HG03060 (cell line): ENCODE measurements at regions not wholly inside any gene's neighbourhood (a gene's known extent, or its start where the extent isn't known, plus 50 kb on each side); places are given as distances from the start of the nearest gene placed in this dataset.
A peak's percentile ranks its signal among the peaks of the same experiment; 100 is the strongest.
"Not testable (repeated sequence)": the region's sequence is repeated elsewhere in the genome, so short reads cannot be mapped to it uniquely, and the experiment has no call there.

Experiments used
- ATAC-seq: cut with Tn5 transposase; IDR thresholded peaks from one replicate; pipeline ENCODE4 v1.9.1; 2021; ENCODE audit warnings: low read depth, moderate number of reproducible peaks; ENCODE audit not compliant: unreplicated experiment

GRCh38 chr12:46087916-46088439 is 97.6 kb upstream of the SCAF11 start:
- ATAC-seq = no peak

DNA sequence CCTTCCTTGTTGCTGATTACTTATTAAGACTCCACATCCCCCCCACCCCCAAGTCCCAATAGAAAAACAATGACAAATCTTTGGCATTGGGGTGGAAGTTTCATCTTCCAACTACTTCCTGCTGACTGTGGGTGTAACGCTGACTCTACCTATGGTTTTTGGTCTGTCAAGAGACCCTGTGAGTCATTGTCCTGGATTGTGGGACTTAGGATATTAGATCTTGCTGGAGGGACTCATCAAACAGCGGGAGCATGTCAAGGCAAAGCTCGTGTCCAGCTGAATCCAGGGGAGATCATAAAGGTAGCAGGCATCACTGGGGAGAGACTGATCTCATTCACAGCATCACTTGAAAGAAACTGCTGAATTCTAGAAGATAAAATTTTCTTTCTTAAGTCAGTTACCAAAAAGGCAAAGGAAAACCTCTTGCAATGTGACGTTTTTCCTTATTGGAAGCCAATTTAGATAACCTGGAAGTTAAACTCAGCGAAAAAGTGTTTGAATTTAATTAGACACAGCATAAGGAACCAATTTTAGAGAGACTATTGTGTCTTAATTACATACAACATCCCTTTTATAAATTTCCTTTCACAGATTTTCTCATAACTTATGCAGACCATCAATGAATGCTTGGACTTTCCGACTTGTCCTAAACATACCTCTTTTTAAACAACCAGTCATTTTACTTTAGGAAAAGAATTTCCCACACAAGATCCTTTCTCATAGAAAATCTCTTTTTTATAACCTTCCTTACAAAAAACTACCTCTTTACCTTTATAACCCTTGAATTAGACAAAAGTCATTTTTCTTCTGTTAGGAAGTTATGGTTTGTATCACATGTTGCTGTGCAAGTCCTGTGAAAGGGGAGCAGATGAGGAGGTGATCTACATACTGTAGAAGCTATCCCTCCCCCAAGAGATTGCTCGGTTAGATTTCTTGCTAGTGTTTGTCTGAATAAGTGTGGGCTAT is 94.6 kb upstream of the SCAF11 start:
- no peak for ATAC-seq

DNA sequence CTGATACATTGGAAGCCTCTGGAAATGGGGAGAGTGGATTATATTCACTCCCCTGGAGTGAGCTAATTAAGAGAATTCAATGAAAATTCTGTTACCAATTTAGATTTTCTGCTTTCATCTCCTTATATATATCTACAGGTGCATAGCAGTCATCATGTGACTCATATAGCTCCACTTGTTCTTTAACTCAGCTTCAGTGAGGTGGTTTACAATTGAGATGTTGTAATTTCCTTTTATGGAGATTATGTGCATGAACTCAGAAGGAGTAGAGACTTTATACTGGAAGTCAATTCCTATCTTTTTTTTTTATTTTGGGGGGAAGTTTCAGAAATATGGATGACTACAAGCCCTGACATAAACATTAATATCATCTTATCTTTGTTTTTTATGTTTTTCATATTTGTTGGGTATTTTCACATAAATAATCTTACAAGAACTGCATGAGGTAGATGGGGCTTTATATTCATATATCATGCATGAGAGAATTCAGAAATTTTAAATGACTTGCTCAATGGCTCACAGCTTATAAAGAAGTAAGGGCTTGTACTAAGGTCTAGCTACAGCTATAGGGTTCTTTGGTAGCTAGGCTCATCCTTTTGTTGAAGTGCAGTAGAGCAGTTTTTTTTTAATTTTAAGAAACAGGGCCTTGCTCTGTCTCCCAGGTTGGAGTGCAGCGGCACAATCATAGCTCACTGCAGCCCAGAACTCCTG is 92.3 kb upstream of the SCAF11 start:
- ATAC-seq = no peak

- no peak for ATAC-seq
Measured at GRCh38 chr12:46073321-46073720, 82.9 kb upstream of the SCAF11 start.

GRCh38 chr12:46071769-46072624 is 81.6 kb upstream of the SCAF11 start:
- peak; percentile 94 for ATAC-seq

DNA sequence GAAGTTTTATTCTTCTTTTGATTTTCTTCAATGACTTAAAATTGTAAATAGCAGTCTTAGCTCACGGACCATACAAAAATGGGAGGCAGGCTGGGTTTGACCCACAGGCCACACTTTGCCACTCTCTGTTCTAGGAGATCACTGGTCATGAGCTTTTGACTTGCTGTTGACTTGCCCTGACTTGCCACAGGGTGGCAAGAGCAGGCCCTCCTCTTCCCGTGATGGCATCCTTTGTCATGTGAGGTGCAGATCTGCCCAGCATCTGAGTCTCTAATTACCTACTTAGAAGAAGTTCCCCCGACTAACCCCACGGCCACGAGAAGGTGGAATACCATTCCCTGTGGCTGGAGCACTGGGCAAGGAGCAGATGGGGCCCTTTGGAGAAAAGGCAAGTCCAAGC is 81.0 kb upstream of the SCAF11 start:
- no peak for ATAC-seq

DNA sequence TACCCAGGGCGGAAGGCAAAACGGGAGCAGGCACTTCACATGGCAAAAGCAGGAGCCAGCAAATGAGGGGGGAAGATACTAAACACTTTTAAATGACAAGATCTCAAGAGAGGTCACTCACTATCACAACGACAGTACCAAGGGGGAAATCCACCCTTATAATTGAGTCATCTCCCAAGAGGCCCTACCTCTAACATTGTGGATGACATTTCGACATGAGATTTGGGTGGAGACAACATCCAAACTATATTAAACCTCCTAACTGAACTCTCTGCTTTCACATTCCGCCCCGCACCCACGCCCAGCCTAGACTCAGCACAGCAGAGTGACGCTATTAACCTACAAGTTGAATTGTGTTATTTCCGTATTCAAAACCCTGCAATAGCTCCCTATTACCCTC is 76.7 kb upstream of the SCAF11 start:
- ATAC-seq = no peak

DNA sequence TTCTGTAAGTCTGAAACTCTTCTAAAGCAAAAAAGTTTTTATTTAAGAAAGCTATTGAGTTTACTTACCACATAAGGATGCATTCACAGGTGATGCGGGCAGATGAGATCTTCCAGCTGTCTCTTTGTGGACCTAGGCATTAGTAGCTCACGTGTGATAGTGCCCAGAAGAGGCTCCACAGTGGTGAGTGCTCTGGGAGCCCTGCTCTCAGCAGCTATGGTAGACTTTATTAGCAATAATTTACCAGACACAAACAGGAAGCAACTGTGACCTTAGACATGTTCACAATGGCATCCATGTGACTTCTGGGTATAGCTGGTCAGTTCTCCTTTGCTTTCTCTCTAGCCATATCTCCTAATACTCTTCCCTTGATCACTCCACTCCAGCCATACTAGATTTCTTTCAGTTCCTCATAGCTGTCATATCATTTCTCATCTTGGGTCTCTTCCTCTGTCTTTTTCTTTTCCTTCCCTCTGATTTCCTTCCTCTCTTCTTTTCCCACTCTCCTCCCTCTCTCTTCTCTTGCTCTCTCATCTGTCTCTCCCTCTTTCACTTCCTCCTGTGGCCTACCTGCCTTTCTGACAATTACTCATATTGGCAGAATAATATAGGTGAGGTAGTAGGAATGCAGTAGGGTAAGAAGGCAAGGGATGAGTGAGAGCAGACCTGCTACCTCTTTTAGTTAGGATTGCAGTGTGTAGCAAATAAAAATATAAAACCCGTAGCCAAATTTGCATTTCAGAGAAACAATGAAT is 75.2 kb upstream of the SCAF11 start:
- peak; percentile 58 for ATAC-seq

- no peak for ATAC-seq
Measured at GRCh38 chr12:46064548-46064947, 74.2 kb upstream of the SCAF11 start.

DNA sequence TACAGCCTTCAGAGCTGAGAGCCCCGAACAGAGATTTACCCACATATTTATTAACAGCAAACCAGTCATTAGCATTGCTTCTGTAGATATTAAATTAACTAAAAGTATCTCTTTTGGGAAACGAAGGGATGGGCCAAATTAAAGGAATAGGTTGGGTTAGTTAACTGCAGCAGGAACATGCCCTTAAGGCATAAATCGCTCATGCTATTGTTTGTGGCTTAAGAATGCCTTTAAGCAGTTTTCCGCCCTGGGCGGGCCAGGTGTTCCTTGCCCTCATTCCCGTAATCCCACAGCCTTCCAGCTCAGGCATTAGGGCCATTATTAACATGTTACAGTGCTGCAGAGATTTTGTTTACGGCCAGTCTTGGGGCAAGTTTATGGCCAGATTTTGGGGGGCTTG is 68.3 kb upstream of the SCAF11 start:
- not testable (repeated sequence) for ATAC-seq

DNA sequence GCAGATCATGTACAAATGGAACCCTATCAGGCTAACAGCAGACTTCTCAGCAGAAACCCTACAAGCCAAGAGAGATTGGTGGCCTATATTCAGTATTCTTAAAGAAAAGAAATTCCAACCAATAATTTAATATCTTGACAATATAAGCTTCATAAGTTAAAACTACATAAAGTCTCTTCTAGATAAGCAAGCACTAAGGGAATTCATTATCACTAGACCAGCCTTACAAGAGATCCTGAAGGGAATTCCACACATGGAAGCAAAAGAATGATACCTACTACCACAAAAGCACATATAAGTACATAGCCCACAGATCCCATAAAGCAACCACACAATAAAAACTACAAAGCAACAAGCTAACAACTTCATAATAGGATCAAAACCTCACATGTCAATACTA is 60.4 kb upstream of the SCAF11 start:
- ATAC-seq = no peak

DNA sequence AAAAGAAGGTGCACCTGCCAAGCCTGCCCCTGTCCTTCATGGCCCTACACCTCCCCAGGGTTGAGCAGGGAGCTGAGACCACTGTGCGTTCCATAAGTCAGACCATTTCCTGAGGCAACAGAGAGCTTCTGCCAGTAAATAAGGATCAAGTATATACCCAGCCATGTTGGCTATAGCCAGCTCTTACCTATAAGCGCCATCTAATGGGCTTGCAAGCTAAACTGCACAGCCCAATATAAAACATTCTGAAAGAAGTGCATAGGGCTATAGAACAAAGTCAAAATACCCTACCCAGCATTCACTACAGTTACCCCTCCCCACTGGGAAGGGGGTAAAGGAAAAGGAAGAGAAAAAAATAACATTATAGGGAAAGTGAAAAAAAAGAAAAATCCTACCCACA is 59.3 kb upstream of the SCAF11 start:
- no peak for ATAC-seq

DNA sequence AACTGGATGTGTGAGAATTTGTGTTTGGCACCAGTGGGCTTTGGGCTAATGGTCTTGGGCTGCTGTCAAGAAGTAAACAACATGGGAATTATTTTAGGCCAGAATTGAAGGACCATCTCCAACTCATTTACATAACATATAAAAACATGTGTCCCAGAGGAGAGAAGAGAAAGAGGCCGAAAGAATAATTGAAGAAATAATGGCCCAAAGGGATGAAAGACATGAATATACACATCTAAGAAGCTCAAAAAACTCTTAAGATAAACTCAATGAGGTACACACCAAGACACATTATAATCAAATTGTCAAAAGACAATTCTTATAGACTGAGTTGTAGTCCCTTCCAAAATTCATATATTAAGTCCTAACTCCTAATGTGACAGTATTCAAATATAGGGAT is 56.1 kb upstream of the SCAF11 start:
- no peak for ATAC-seq

DNA sequence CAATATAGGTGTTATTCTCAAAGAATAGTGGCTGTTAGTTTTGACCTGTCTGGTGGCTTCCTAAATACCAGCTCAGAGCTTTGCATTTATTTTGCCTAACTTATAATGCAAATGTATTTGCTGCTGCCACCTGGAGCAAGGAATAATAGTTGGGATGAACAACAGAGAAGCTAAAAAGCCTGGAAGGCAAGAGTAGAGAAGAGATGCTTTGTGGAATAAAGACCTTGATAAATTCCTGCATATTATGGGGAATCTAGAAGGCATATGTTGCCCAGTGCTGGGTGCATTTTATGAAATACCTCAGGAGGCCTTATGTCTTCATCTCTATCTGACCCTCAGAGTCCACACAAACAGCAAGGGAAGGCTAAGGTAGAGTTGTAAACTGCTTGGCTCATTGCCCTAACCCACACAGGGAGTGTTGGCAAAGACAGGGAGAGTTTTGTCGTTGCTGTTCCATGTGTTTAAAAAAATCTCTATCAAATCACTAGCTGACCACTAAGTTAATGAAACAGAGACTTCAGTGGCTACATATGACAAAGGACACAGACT is 53.7 kb upstream of the SCAF11 start:
- ATAC-seq = no peak
